ENCODE measurements at regions not wholly inside any gene's neighbourhood (a gene's known extent, or its start where the extent isn't known, plus 50 kb on each side); places are given as distances from the start of the nearest gene placed in this dataset.

- FAIRE-seq (no peak), DNase-seq (ENCODE audit: insufficient read length, low spot score) (no peak)
- TF ChIP-seq, protein P1, sequence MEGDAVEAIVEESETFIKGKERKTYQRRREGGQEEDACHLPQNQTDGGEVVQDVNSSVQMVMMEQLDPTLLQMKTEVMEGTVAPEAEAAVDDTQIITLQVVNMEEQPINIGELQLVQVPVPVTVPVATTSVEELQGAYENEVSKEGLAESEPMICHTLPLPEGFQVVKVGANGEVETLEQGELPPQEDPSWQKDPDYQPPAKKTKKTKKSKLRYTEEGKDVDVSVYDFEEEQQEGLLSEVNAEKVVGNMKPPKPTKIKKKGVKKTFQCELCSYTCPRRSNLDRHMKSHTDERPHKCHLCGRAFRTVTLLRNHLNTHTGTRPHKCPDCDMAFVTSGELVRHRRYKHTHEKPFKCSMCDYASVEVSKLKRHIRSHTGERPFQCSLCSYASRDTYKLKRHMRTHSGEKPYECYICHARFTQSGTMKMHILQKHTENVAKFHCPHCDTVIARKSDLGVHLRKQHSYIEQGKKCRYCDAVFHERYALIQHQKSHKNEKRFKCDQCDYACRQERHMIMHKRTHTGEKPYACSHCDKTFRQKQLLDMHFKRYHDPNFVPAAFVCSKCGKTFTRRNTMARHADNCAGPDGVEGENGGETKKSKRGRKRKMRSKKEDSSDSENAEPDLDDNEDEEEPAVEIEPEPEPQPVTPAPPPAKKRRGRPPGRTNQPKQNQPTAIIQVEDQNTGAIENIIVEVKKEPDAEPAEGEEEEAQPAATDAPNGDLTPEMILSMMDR (IDR thresholded peaks at IDR 0.05; ENCODE audit: insufficient read depth, missing control alignments), result no peak
Measured at GRCh38 chr6:40744835-40745234, 157.7 kb upstream of the LRFN2 start.

- FAIRE-seq, result no peak
- DNase-seq (ENCODE audit: insufficient read length, low spot score), result no peak
Measured at GRCh38 chr6:40743690-40744446, 156.7 kb upstream of the LRFN2 start.

DNA sequence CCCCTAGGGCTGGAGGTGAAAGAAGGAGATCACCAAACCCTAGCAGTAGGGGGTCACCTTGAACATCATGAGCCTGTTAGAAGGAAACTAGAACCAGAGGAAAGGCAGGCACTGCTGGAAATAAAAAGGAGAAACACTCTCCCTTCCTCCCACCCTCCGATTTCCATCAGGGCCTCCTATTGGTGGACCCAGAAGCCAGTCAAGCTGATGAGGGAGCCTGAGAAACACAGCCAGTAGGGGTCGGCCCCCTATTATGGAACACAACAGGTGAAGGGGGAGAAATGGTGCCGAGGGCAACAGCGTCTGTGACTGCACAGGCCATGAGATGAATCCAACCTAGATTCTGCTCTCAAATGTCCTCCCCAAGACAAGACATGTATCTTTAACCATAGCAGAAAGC lies 156.1 kb upstream of the LRFN2 start:
- TF ChIP-seq, protein P1 (IDR thresholded peaks at IDR 0.05; ENCODE audit: insufficient read depth, missing control alignments), result no peak
- DNase-seq (ENCODE audit: insufficient read length, low spot score) (no peak), FAIRE-seq (no peak)

More at GRCh38 chr6:40743690-40744446, 156.7 kb upstream of the LRFN2 start:
- TF ChIP-seq, protein P1 (IDR thresholded peaks at IDR 0.05; ENCODE audit: insufficient read depth, missing control alignments), result no peak

DNA sequence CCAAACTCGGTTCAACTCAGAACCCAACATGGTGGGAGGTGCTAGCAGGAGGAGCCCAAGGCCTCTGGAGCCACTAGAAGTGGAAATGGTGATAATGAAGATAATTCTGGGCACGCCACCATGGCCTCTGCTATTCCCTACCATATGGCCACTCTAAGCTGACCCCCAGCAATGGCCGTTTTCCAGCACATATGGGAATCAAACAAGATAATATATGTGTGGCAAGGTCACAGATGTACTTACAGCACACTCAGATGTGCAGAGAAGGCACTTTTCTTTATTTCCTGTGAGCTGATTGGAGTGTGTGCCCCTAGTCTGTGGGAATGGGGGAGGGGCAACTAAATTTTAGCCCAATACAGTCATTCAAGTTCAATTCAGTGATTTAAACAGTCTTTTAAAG lies 153.4 kb upstream of the LRFN2 start:
- TF ChIP-seq, protein P1 (IDR thresholded peaks at IDR 0.05; ENCODE audit: insufficient read depth, missing control alignments), result no peak
- no peak for FAIRE-seq
- no peak for DNase-seq (ENCODE audit: insufficient read length, low spot score)

DNA sequence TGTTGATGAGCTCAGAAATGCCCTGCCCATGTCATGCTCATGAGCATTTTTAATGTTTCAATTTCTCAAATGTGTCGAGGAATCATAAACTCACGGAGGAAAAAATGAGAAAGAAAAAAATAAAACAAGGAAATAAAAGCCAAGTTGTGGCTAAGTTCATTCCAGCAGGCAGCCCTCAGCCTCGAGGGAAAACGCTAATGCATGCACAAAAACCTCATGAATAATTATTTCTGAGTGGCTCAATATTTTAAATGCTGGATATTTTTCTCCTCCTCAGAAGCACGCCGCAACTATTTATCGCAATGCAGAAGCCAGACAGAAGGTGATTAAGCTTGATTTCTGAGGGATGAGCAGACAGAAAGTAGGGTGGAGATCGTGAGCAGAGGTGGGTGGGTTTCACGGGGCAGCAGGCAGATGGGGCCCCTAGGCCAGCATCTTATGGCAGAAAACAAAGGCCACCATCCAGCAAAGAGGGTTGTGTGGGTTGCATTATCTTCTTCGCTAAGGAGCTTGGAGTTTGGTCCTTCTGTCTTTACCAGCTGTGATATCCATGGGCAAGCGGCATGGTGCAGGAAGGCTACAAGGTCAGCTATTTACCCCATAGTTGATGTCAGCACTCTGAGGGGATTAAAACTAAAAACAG lies 151.5 kb upstream of the LRFN2 start:
- FAIRE-seq (no peak), DNase-seq (ENCODE audit: insufficient read length, low spot score) (no peak)
- TF ChIP-seq, protein P1 (IDR thresholded peaks at IDR 0.05; ENCODE audit: insufficient read depth, missing control alignments), result no peak

- TF ChIP-seq, protein P1 (IDR thresholded peaks at IDR 0.05; ENCODE audit: insufficient read depth, missing control alignments), result no peak
- DNase-seq (ENCODE audit: insufficient read length, low spot score), result no peak
- FAIRE-seq, result no peak
Measured at GRCh38 chr6:40735521-40735920, 148.4 kb upstream of the LRFN2 start.

GRCh38 chr6:40735121-40735520 lies 148.0 kb upstream of the LRFN2 start:
- TF ChIP-seq, protein P1 (IDR thresholded peaks at IDR 0.05; ENCODE audit: insufficient read depth, missing control alignments), result no peak
- no peak for DNase-seq (ENCODE audit: insufficient read length, low spot score)

More at GRCh38 chr6:40735121-40735520, 148.0 kb upstream of the LRFN2 start:
- no peak for FAIRE-seq
